ENCODE measurements at regions not wholly inside any gene's neighbourhood (a gene's known extent, or its start where the extent isn't known, plus 50 kb on each side); places are given as distances from the start of the nearest gene placed in this dataset.

- intact Hi-C loops (cut with micrococcal nuclease; ENCODE audit: unreplicated experiment): no loop called here
- no peak overlapping the region for H3K27ac ChIP-seq (ENCODE audit: low read depth, low read length, poor library complexity, severe bottlenecking)
- no peaks in the 10 kb centered on the region for H3K9me3 ChIP-seq (ENCODE audit: low read depth, low read length, poor library complexity, severe bottlenecking)
- H3K36me3 ChIP-seq (ENCODE audit: insufficient read depth, low read length, poor library complexity, severe bottlenecking): no peaks in the 10 kb centered on the region
- POLR2A ChIA-PET (ENCODE audit: low non-redundant PET): no interaction called here
- DNase-seq (ENCODE audit: low spot score): no peak
- no TSS peak for BruUV-seq (replicated peaks)
- H3K27me3 ChIP-seq (replicated peaks; ENCODE audit: insufficient read depth, low read depth, low read length, poor library complexity): no peaks in the 10 kb centered on the region
- no peaks in the 10 kb centered on the region for H3K4me1 ChIP-seq (ENCODE audit: insufficient read depth, low read length, poor library complexity, severe bottlenecking)
- TF ChIP-seq, protein P1, sequence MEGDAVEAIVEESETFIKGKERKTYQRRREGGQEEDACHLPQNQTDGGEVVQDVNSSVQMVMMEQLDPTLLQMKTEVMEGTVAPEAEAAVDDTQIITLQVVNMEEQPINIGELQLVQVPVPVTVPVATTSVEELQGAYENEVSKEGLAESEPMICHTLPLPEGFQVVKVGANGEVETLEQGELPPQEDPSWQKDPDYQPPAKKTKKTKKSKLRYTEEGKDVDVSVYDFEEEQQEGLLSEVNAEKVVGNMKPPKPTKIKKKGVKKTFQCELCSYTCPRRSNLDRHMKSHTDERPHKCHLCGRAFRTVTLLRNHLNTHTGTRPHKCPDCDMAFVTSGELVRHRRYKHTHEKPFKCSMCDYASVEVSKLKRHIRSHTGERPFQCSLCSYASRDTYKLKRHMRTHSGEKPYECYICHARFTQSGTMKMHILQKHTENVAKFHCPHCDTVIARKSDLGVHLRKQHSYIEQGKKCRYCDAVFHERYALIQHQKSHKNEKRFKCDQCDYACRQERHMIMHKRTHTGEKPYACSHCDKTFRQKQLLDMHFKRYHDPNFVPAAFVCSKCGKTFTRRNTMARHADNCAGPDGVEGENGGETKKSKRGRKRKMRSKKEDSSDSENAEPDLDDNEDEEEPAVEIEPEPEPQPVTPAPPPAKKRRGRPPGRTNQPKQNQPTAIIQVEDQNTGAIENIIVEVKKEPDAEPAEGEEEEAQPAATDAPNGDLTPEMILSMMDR (conservative IDR thresholded peaks at IDR 0.05; ENCODE audit: low read depth, low read length): no peak
- TF ChIP-seq EZH2 (IDR thresholded peaks at IDR 0.05; ENCODE audit: borderline replicate concordance, low read depth, low read length, poor library complexity, severe bottlenecking): no peak
- no peak overlapping the region for H3K4me3 ChIP-seq (ENCODE audit: low read depth, low read length, poor library complexity, severe bottlenecking)
- CTCF ChIA-PET: no interaction called here
These were observed 147.6 kb downstream of the FAM43A start for GRCh38 chr3:194833114-194833910.

GRCh38 chr3:194836661-194837060 lies 151.0 kb downstream of the FAM43A start:
- H3K4me3 ChIP-seq (ENCODE audit: low read depth, low read length, poor library complexity, severe bottlenecking): no peak overlapping the region
- H3K27ac ChIP-seq (ENCODE audit: low read depth, low read length, poor library complexity, severe bottlenecking): no peak overlapping the region
- H3K9me3 ChIP-seq (ENCODE audit: low read depth, low read length, poor library complexity, severe bottlenecking): no peaks in the 10 kb centered on the region
- no TSS peak for BruUV-seq (replicated peaks)
- H3K36me3 ChIP-seq (ENCODE audit: insufficient read depth, low read length, poor library complexity, severe bottlenecking): no peaks in the 10 kb centered on the region
- POLR2A ChIA-PET (ENCODE audit: low non-redundant PET): no interaction called here
- DNase-seq (ENCODE audit: low spot score): no peak
- CTCF ChIA-PET: no interaction called here
- H3K27me3 ChIP-seq (replicated peaks; ENCODE audit: insufficient read depth, low read depth, low read length, poor library complexity): no peaks in the 10 kb centered on the region
- intact Hi-C loops (cut with micrococcal nuclease; ENCODE audit: unreplicated experiment): no loop called here
- TF ChIP-seq EZH2 (IDR thresholded peaks at IDR 0.05; ENCODE audit: borderline replicate concordance, low read depth, low read length, poor library complexity, severe bottlenecking): no peak
- TF ChIP-seq, protein P1 (conservative IDR thresholded peaks at IDR 0.05; ENCODE audit: low read depth, low read length): no peak
- H3K4me1 ChIP-seq (ENCODE audit: insufficient read depth, low read length, poor library complexity, severe bottlenecking): no peaks in the 10 kb centered on the region

- no peak overlapping the region for H3K4me3 ChIP-seq (ENCODE audit: low read depth, low read length, poor library complexity, severe bottlenecking)
- intact Hi-C loops (cut with micrococcal nuclease; ENCODE audit: unreplicated experiment): no loop called here
- no peaks in the 10 kb centered on the region for H3K9me3 ChIP-seq (ENCODE audit: low read depth, low read length, poor library complexity, severe bottlenecking)
- no peaks in the 10 kb centered on the region for H3K27me3 ChIP-seq (replicated peaks; ENCODE audit: insufficient read depth, low read depth, low read length, poor library complexity)
- no TSS peak for BruUV-seq (replicated peaks)
- TF ChIP-seq, protein P1 (conservative IDR thresholded peaks at IDR 0.05; ENCODE audit: low read depth, low read length): no peak
- TF ChIP-seq EZH2 (IDR thresholded peaks at IDR 0.05; ENCODE audit: borderline replicate concordance, low read depth, low read length, poor library complexity, severe bottlenecking): no peak
- no peaks in the 10 kb centered on the region for H3K4me1 ChIP-seq (ENCODE audit: insufficient read depth, low read length, poor library complexity, severe bottlenecking)
- DNase-seq (ENCODE audit: low spot score): no peak
- no peaks in the 10 kb centered on the region for H3K36me3 ChIP-seq (ENCODE audit: insufficient read depth, low read length, poor library complexity, severe bottlenecking)
- no peak overlapping the region for H3K27ac ChIP-seq (ENCODE audit: low read depth, low read length, poor library complexity, severe bottlenecking)
- CTCF ChIA-PET: no interaction called here
- POLR2A ChIA-PET (ENCODE audit: low non-redundant PET): interaction anchor here (0.6 kb wide), 1 partner anchor 116 kb away, joined by 9 read pairs; no protein-coding TSS in a partner anchor
These were observed 151.9 kb downstream of the FAM43A start for GRCh38 chr3:194837457-194838127.
